GM18505 (cell line): ENCODE measurements at regions not wholly inside any gene's neighbourhood (a gene's known extent, or its start where the extent isn't known, plus 50 kb on each side); places are given as distances from the start of the nearest gene placed in this dataset.

ENCODE experiments used
- ATAC-seq: cut with Tn5 transposase; IDR thresholded peaks from one replicate; pipeline ENCODE4 v1.9.1; 2021; ENCODE audit not compliant: unreplicated experiment
- POLR2A ChIP-seq: IDR thresholded peaks from 4 replicates; pipeline ENCODE4 v1.6.1; 2011; ENCODE audit warnings: borderline replicate concordance; ENCODE audit not compliant: insufficient read depth, insufficient read length; ENCODE audit errors: extremely low read depth

GRCh38 chr3:55166576-55167555 lies 239.0 kb upstream of the LRTM1 start:
- no peak for TF ChIP-seq POLR2A

GRCh38 chr3:55165704-55166405 lies 238.0 kb upstream of the LRTM1 start:
- TF ChIP-seq POLR2A = no peak

More at GRCh38 chr3:55166576-55167555, 239.0 kb upstream of the LRTM1 start:
- ATAC-seq = peak; percentile 73

GRCh38 chr3:55165278-55165677 lies 237.4 kb upstream of the LRTM1 start:
- no peak for TF ChIP-seq POLR2A
- ATAC-seq = no peak

More at GRCh38 chr3:55165704-55166405, 238.0 kb upstream of the LRTM1 start:
- ATAC-seq = no peak

DNA sequence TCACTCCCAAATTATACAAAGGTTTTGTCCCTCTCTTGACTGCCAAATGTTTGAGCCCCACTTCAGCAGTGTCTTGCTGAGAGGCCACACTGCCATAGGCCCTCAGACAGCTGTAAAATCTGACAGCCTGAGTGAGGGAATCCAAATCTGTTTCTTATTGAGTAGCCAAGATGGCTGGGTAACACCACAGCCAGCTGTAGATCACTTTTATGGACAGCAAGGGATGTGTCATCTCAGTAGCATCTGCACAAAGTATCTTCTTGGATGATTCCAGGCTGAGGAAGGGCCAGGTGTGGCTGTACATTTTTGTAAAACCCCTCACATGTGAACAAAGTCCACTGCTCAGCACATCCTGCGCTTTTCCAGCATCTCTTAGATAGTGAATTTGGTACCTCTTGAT lies 237.0 kb upstream of the LRTM1 start:
- TF ChIP-seq POLR2A = no peak
- no peak for ATAC-seq

DNA sequence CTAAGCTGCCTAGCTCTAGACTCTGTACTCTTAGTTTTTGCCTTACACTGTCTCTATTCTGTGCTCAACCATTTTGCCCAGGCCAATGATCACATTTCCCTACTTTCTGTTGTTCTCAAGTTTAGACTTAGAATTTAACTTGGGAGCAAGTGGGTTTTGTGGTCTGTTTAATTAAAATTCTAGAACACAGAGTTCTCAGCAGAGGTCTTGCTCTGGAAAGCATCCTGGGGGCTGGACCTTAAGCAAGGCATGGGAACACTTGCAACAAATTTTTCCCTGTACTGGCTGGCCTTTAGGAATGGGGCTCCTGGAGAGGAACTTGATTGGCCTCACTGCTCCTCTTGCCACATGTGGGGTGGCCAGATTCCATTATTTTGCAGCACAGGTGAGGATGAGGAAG lies 236.3 kb upstream of the LRTM1 start:
- no peak for ATAC-seq
- TF ChIP-seq POLR2A = no peak

DNA sequence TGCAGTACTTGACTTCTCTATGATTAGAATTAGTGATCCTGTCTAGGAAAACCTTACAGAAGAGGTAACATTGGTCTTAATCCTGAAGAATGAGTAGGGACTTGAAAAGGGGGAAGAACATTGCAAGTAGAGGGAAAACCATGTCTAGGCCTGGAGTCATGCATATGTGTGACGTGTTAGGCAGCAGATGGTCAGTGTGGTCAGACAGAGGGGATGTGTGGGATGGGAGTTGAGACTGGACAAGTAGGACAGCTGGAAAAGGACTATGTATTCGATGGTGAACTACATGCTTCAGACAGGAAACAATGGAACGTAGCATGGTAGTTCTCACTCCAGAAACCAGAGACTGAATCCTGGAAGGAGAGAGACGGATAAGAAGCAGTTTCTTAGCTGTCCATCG lies 235.6 kb upstream of the LRTM1 start:
- no peak for TF ChIP-seq POLR2A
- ATAC-seq = no peak

DNA sequence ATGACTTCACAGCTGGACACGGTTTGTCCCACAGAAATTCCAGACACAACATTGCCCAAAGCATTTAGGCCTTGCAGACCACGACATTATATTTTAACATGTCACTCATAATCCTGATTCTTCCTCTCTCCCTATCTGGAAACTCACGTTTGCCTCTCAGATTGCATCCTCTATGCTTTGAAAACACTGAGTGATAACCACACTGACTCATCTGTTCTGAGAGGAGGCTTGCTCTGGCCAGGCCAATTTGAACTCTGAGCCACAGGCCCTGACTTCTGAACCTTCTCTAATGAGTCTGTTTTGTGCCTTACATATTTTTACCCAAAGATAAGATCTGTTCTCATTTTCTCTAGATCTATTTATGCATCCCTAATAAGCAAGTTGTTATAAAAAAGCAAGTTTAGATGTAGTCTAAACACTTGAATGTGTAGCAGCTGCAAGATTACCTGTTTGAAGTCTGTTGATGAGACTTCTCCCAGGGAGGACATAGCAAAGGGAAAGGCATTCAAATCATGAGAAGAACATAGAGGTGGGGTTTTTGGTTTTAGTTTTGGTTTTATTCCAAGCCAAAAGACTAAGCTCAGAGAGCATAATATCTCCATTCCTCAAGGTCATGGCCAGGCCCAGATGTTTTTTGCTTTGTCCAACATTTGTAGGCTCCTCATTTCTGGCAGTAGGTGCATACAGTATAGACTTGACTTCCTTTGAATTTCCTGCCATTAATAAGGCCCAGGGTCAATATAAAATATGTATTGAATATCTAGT lies 234.4 kb upstream of the LRTM1 start:
- no peak for ATAC-seq
- no peak for TF ChIP-seq POLR2A

DNA sequence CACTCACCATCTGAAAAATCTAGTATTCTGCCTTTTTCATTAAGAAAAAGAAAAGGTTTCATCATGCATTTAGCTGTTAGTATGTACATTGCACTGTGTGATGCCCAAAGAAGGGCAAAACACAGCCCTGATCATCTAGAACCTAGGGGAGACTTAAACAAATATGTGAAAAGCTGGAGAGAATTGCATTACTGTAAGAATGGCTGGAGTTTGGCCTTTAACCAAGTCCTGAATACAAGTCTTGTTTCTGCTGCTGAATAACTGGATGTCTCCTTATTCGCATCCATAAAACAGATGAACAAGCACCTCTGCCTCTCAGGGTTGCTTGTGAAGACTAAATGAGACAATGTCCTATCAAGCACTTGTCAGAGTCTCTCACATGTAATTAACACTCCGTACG lies 233.4 kb upstream of the LRTM1 start:
- no peak for TF ChIP-seq POLR2A

DNA sequence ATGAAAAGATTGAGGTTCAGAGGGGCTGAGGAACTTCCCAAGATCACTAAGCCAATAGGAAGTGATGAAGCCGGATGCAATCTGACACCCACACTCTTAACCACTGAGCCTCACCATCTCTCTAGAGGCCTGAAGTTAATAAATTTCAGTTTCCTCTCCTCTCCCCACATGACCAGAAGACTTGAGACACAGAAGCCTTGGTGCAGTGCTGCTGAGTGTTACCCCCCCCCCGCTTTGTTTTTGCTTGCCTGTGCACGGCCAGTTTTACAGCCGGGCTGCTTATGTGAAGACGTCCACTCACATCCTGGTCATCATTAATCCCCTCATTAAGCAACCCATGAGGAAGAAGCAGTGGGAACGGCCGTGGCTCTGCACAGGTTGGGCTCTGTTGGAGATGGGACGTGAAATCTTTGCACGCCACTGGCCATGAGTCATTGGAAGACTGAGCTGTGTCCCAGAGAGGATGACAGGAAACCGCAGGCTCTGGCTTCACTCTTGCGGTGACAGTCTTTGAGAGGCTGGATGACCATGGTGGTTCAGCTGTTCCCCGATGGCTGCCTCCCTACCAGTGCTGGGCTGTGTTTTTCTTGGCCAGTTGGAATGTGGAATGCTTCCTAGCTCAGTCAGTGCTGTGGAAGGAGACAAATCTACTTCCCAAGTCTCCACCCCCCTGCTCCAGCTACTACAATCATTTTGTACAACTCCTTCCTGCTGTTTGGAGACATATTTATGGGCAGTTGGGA lies 232.6 kb upstream of the LRTM1 start:
- peak; percentile 85 for ATAC-seq
- no peak for TF ChIP-seq POLR2A

More for the DNA sequence above, 233.4 kb upstream of the LRTM1 start:
- ATAC-seq = no peak

- no peak for TF ChIP-seq POLR2A
- ATAC-seq = no peak
Observed at GRCh38 chr3:55159711-55160110, 231.9 kb upstream of the LRTM1 start.

DNA sequence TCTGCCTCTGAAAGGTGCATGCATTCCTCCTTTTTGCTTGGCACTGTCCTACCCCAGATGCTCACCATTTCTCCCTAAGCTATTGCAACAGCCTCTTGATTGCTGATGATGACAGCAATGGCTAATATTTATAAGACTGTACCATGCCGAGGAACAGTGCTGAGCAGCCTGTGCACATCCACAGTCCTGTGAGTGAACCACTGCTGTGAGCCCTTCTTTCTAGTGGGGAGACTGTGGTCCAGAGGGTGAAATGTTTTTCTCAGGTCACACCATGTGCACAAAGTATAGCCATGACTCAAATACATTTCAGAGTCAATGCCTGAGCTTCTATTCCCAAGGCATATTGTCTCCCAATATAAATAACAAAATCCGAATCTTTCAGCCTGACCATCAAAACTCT lies 231.2 kb upstream of the LRTM1 start:
- no peak for ATAC-seq
- TF ChIP-seq POLR2A = no peak

GRCh38 chr3:55158345-55158744 lies 230.5 kb upstream of the LRTM1 start:
- TF ChIP-seq POLR2A = no peak
- no peak for ATAC-seq

GRCh38 chr3:55157731-55158130 lies 229.9 kb upstream of the LRTM1 start:
- no peak for TF ChIP-seq POLR2A
- ATAC-seq = no peak
